H9 (cell line): ENCODE measurements at regions not wholly inside any gene's neighbourhood (a gene's known extent, or its start where the extent isn't known, plus 50 kb on each side); places are given as distances from the start of the nearest gene placed in this dataset.

Experiments used
- DNase-seq: peaks from one replicate; pipeline ENCODE4 v3.0.0-alpha.2; 2017
- H2AFZ ChIP-seq: one replicate; pipeline ENCODE4 v1.6.1; 2013; ENCODE audit warnings: mild to moderate bottlenecking, low read length, control low read depth, moderate library complexity
- H2AK5ac ChIP-seq: 2 replicates; pipeline ENCODE4 v1.6.1; 2013; ENCODE audit warnings: low read length, control low read depth, mixed read lengths; ENCODE audit not compliant: insufficient read length
- H2BK120ac ChIP-seq: one replicate; pipeline ENCODE4 v1.6.1; 2013; ENCODE audit warnings: low read depth, mild to moderate bottlenecking, low read length, control low read depth, inconsistent platforms; ENCODE audit not compliant: poor library complexity, severe bottlenecking
- H2BK12ac ChIP-seq: 2 replicates; pipeline ENCODE4 v1.6.1; 2013; ENCODE audit warnings: low read length, control low read depth, mixed read lengths, low read depth; ENCODE audit not compliant: insufficient read length
- H2BK15ac ChIP-seq: 2 replicates; pipeline ENCODE4 v1.6.1; 2013; ENCODE audit warnings: low read depth, low read length, control low read depth
- H2BK20ac ChIP-seq: one replicate; pipeline ENCODE4 v1.6.1; 2013; ENCODE audit warnings: low read depth, mild to moderate bottlenecking, low read length, control low read depth, inconsistent platforms; ENCODE audit not compliant: poor library complexity, severe bottlenecking
- H2BK5ac ChIP-seq: 2 replicates; pipeline ENCODE4 v1.6.1; 2013; ENCODE audit warnings: low read length, control low read depth, mixed read lengths; ENCODE audit not compliant: insufficient read length
- H3K14ac ChIP-seq: 2 replicates; pipeline ENCODE4 v1.6.1; 2013; ENCODE audit warnings: low read length, control low read depth; ENCODE audit not compliant: insufficient read depth
- H3K18ac ChIP-seq: 2 replicates; pipeline ENCODE4 v1.6.1; 2013; ENCODE audit warnings: low read depth, mild to moderate bottlenecking, mixed read lengths, low read length, control low read depth; ENCODE audit not compliant: insufficient read length
- H3K23ac ChIP-seq: 2 replicates; pipeline ENCODE4 v1.6.1; 2013; ENCODE audit warnings: low read length, control low read depth, mixed read lengths, low read depth; ENCODE audit not compliant: insufficient read length
- H3K23me2 ChIP-seq: 2 replicates; pipeline ENCODE4 v1.6.1; 2013; ENCODE audit warnings: low read depth, mild to moderate bottlenecking, mixed read lengths, low read length, control low read depth; ENCODE audit not compliant: insufficient read length, poor library complexity, severe bottlenecking
- H3K27ac ChIP-seq: 2 replicates; pipeline ENCODE4 v1.5.1; 2013; ENCODE audit warnings: low read length, control low read depth, mixed read lengths, low read depth; ENCODE audit not compliant: insufficient read length
- H3K27me3 ChIP-seq: 2 replicates; pipeline ENCODE4 v1.6.1; 2013; ENCODE audit warnings: low read length, control low read depth, inconsistent platforms; ENCODE audit not compliant: insufficient read depth
- H3K4ac ChIP-seq: 2 replicates; pipeline ENCODE4 v1.6.1; 2013; ENCODE audit warnings: low read depth, mild to moderate bottlenecking, control low read depth, inconsistent platforms, low read length, moderate library complexity
- H3K4me1 ChIP-seq: 2 replicates; pipeline ENCODE4 v1.6.1; 2013; ENCODE audit warnings: low read length, control low read depth, inconsistent platforms; ENCODE audit not compliant: insufficient read depth
- H3K4me2 ChIP-seq: 2 replicates; pipeline ENCODE4 v1.6.1; 2013; ENCODE audit warnings: low read length, control low read depth, mixed read lengths; ENCODE audit not compliant: insufficient read length, insufficient read depth
- H3K56ac ChIP-seq: 2 replicates; pipeline ENCODE4 v1.6.1; 2013; ENCODE audit warnings: low read depth, mild to moderate bottlenecking, mixed read lengths, low read length, control low read depth; ENCODE audit not compliant: insufficient read length
- H3K79me1 ChIP-seq: 2 replicates; pipeline ENCODE4 v1.6.1; 2013; ENCODE audit warnings: low read depth, mild to moderate bottlenecking, moderate library complexity, low read length, control low read depth, inconsistent platforms; ENCODE audit not compliant: insufficient read depth, poor library complexity, severe bottlenecking
- H3K79me2 ChIP-seq: 2 replicates; pipeline ENCODE4 v1.6.1; 2013; ENCODE audit warnings: low read length, control low read depth, inconsistent platforms; ENCODE audit not compliant: insufficient read depth
- H3K9ac ChIP-seq: 2 replicates; pipeline ENCODE4 v1.6.1; 2013; ENCODE audit warnings: low read length, control low read depth, mixed read lengths; ENCODE audit not compliant: insufficient read length; ENCODE audit errors: extremely low read depth
- H3K9me3 ChIP-seq: one replicate; pipeline ENCODE4 v1.6.1; 2013; ENCODE audit warnings: low read depth, low read length, inconsistent platforms; ENCODE audit not compliant: control insufficient read depth
- H3T11ph ChIP-seq: one replicate; pipeline ENCODE4 v1.6.1; 2013; ENCODE audit warnings: mild to moderate bottlenecking, low read length, control low read depth, inconsistent platforms
- H4K20me1 ChIP-seq: one replicate; pipeline ENCODE4 v1.6.1; 2013; ENCODE audit not compliant: control insufficient read depth, insufficient read length, insufficient read depth
- H4K5ac ChIP-seq: 2 replicates; pipeline ENCODE4 v1.6.1; 2013; ENCODE audit warnings: low read depth, mild to moderate bottlenecking, mixed read lengths, low read length, control low read depth; ENCODE audit not compliant: insufficient read length
- H4K8ac ChIP-seq: replicated peaks from 2 replicates; pipeline ENCODE4 v1.6.1; 2013; ENCODE audit warnings: low read length, control low read depth, mixed read lengths, low read depth; ENCODE audit not compliant: insufficient read length
- H4K91ac ChIP-seq: 2 replicates; pipeline ENCODE4 v1.6.1; 2013; ENCODE audit warnings: low read depth, mild to moderate bottlenecking, moderate library complexity, mixed read lengths, low read length, control low read depth; ENCODE audit not compliant: insufficient read length
- H3K27ac Mint-ChIP-seq, 3 experiments: 2 replicates in 2 of 3; 3 replicates in 1 of 3; pipeline ENCODE4 v1.8.0; 2020 to 2021; ENCODE audit warnings: mixed read lengths in 3 of 3, mild to moderate bottlenecking in 1 of 3, moderate library complexity in 1 of 3
- H3K27me3 Mint-ChIP-seq: 2 replicates; pipeline ENCODE4 v1.8.0; 2021; ENCODE audit warnings: low read depth, mild to moderate bottlenecking, moderate library complexity, mixed read lengths
- H3K36me3 Mint-ChIP-seq, 3 experiments: 2 replicates in 2 of 3; 3 replicates in 1 of 3; pipeline ENCODE4 v1.8.0; 2020 to 2021; ENCODE audit warnings: low read depth in 3 of 3, mixed read lengths in 3 of 3; ENCODE audit not compliant: insufficient read depth in 1 of 3
- H3K4me1 Mint-ChIP-seq, 2 experiments: 2 replicates each; pipeline ENCODE4 v1.8.0; 2020; ENCODE audit warnings: mixed read lengths in 2 of 2
- H3K4me3 Mint-ChIP-seq, 2 experiments: 2 replicates in 1 of 2; 3 replicates in 1 of 2; pipeline ENCODE4 v1.8.0; 2020 to 2021; ENCODE audit warnings: mild to moderate bottlenecking in 2 of 2, mixed read lengths in 2 of 2, moderate library complexity in 1 of 2
- H3K9me3 Mint-ChIP-seq, 2 experiments: 2 replicates in 1 of 2; 3 replicates in 1 of 2; pipeline ENCODE4 v1.8.0; 2020; ENCODE audit warnings: mild to moderate bottlenecking in 2 of 2, mixed read lengths in 2 of 2, moderate library complexity in 1 of 2
- CTCF ChIP-seq: fragments of 200-600 bp; sonication (generic); conservative IDR thresholded peaks from 3 replicates; pipeline ENCODE4 v1.8.0; 2021; ENCODE audit warnings: antibody characterized with exemption, mild to moderate bottlenecking
- WGBS: extraction: QIAGEN DNeasy Blood & Tissue Kit; methylation state at CpG from one replicate; pipeline ENCODE4 v1.1.7; 2013; ENCODE audit warnings: missing lambda C conversion rate, low lambda C conversion rate, mixed read lengths; ENCODE audit not compliant: insufficient read length; ENCODE audit errors: extremely low coverage; 5-methylcytosine and 5-hydroxymethylcytosine counted together

- H3K23ac ChIP-seq: no peak overlapping the region
- no peaks in the 10 kb centered on the region for H3K79me1 ChIP-seq
- H2AK5ac ChIP-seq: no peak overlapping the region
- no peak overlapping the region for H2BK15ac ChIP-seq
- H3K4me2 ChIP-seq: no peak overlapping the region
- no peak overlapping the region for H3K56ac ChIP-seq
- no peaks in the 10 kb centered on the region for H3K4me1 ChIP-seq
- no peak overlapping the region for H4K91ac ChIP-seq
- Mint-ChIP-seq H3K4me3 (no peak overlapping the region), H3K9me3 (0 out of 5 replicates have a peak, but pooled peaks cover 0 to 4% of the 10 kb centered on the region in 2 experiments), H3K27ac (no peak overlapping the region), H3K36me3 (no peaks in the 10 kb centered on the region; a peak in 2 of 7 replicates), H3K27me3 (no peaks in the 10 kb centered on the region), H3K4me1 (peaks cover 5 to 6% of the 10 kb centered on the region in 2 experiments; a peak in 3 of 4 replicates)
- no peak overlapping the region for H2BK5ac ChIP-seq
- H3T11ph ChIP-seq: no peak overlapping the region
- no peak overlapping the region for H3K14ac ChIP-seq
- H2BK120ac ChIP-seq: no peak overlapping the region
- no peak overlapping the region for H4K5ac ChIP-seq
- H3K23me2 ChIP-seq: no peaks in the 10 kb centered on the region
- no peak overlapping the region for H3K4ac ChIP-seq
- H3K79me2 ChIP-seq: no peaks in the 10 kb centered on the region
- no peak overlapping the region for H2AFZ ChIP-seq
- TF ChIP-seq CTCF: no peak
- no peak overlapping the region for H2BK20ac ChIP-seq
- no peaks in the 10 kb centered on the region for H3K27me3 ChIP-seq
- H2BK12ac ChIP-seq: no peak overlapping the region
- no peak overlapping the region for H3K18ac ChIP-seq
- H3K9me3 ChIP-seq: no peaks in the 10 kb centered on the region
- WGBS: no CpG with 5 or more reads among the region's 2 CpGs
- H4K20me1 ChIP-seq: no peaks in the 10 kb centered on the region
- no peak overlapping the region for H3K27ac ChIP-seq
- no peak for DNase-seq
- H3K9ac ChIP-seq: no peak overlapping the region
- H4K8ac ChIP-seq: no peak overlapping the region
Observed at GRCh38 chrX:5415738-5416137, 812.9 kb downstream of the NLGN4X start.
